KG1 (cell line): ENCODE measurements at regions not wholly inside any gene's neighbourhood (a gene's known extent, or its start where the extent isn't known, plus 50 kb on each side); places are given as distances from the start of the nearest gene placed in this dataset.
"Not testable (repeated sequence)": the region's sequence is repeated elsewhere in the genome, so short reads cannot be mapped to it uniquely, and the experiment has no call there.

Experiments used
- DNase-seq: peaks from one replicate; lab custom pipeline; 2025; lab: John Stamatoyannopoulos, UW

DNA sequence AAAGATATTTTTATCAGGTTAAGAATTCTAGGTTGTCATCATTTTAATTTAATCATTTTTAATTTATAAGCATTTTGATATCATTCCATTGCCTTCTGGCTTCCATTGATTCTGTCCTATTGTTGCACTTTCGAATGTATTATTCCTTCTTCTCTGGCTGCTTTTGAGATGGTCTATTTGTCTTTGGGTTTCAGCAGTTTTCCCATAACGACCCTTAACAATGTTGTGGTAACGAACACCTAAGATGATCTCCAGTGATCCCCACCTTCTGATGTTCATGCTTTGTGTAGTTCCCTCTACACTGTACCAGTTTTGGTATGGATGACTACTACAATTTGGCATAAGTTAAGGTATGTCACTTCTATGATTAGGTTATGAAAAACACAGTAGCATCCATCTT is 59.9 kb downstream of the MINAR1 start:
- no peak for DNase-seq

GRCh38 chr15:79494384-79494909 is 62.3 kb downstream of the MINAR1 start:
- DNase-seq: no peak

GRCh38 chr15:79494963-79495755 is 63.0 kb downstream of the MINAR1 start:
- DNase-seq: no peak

DNA sequence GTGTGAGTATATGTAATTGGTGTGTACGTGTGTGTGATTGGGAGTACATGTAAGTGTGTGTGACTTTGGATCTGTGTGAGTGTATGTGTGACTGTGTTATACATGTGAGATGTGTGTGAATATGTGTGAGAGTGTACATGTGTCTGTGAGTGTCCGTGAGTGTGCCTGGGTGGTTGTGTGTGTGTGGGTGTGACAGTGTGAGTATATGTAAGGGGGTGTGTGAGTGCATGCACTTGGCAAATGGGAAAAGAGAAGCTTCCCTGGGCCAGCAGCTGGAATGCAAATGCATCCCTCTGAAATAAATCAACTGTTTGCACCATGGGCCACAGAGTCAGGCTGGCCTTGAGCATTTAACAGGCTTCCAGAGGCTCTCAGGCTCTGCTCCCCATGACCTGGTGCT is 63.6 kb downstream of the MINAR1 start:
- no peak for DNase-seq

DNA sequence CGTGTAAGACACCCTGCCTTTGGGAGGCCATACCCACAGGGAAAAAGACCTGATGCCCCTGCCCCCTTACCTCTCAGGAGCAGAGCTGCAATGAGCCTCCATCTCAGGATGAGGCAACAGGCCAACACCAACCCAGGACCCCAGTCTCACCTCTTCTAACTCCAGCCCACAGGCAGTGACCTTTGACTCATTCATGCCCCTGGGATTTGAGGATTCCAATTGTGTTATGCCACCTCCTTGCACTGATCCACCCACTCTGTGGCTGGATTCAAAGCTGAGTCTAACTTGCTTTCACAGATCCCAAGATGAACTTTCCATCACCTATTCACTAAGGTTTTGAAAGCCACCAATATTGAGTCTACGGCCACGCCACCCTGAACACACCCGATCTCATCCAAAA is 64.7 kb downstream of the MINAR1 start:
- no peak for DNase-seq

DNA sequence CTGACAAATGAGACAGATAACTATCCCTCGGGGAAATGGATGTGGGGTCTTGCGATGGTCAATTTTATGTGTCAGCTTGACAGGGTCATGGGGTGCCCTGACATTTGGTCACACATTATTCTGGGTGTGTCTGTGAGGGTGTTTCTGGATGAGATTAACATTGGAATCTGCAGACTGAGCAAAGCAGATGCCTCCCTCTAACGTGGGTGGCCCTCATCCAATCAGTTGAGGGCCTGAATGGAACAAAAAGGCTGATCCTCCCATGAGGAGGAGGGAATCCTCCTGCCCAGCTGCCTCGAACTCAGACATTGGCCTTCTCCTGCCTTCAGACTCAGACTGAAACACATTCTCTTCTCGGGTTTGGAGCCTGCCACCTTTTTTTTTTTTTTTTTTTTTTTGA is 69.0 kb downstream of the MINAR1 start:
- DNase-seq: no peak

GRCh38 chr15:79505956-79506355 is 73.8 kb downstream of the MINAR1 start:
- no peak for DNase-seq

DNA sequence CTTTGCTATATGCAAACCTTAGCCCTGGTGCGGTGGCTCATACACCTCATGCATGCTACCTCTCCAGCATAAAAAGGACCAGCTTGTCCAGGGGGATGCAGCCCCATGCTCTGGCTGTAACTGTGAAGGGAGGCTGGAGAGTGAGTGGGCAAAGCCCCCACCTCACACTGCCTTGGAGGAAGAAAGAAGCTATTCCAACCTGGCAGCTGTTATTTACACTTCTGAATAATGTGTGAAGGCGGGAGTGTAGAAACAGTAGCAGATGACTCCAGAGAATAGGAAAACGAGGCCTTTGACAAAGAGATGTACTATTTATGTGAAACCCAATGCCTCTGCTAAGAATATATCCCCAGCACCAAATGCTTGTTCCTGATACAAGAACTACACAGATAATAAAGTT is 80.7 kb downstream of the MINAR1 start:
- DNase-seq: not testable (repeated sequence)

- DNase-seq: no peak
Measured at GRCh38 chr15:79513417-79513816, 81.3 kb downstream of the MINAR1 start.

GRCh38 chr15:79513940-79514339 is 81.8 kb downstream of the MINAR1 start:
- DNase-seq: no peak

DNA sequence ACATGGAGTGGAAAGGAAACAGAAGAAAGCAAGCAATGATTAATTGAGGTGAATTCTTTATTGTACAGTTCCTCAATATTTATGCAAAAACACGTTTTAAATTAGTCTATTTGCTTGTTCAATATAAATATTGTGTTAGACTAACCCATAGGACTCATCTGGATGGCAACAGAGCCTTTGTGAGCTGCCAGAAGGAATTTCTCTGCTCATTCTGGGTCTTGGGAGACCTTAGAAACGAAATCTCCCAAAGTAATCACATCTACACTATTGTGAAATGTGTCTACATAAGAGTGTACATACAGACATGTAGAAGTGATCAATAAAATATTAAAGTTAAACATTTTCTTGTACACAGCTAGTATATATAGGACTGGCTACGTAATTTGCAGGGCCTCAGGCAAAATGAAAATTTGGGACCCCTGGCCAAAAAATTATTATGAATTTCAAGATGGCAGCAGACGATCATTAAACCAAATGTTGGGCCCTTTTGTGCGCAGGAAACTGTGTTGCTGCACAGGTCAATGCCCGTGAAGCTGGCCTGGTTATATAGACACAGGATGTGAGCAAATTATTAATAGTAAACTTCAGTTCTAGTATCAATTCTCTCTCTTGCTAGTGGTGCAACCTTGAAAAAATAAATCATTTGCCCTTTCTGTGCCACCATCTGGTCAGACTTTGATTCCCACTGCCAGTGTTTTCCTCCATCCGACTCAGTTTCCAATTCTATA is 83.3 kb downstream of the MINAR1 start:
- no peak for DNase-seq

- DNase-seq: no peak
Measured at GRCh38 chr15:79516155-79516554, 84.0 kb downstream of the MINAR1 start.

DNA sequence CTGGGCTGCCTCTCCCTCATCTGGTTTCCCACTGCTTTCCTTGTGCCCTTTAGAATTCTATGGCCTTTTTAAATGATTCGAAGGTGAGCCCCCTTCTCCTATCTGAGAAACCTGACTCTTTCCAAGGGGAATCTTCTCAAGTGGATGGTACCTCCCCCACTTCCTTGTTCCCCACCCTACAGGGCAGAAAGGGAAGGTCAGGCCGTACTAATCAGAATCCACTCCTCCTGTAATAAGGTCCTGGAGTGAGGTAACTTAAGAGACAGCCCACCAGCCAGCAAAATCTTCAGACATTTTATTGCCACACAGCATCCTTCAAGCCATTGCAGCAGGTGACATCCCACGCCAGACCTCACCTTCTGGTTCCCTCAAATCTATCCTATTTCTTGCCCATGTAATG is 84.5 kb downstream of the MINAR1 start:
- DNase-seq: no peak

GRCh38 chr15:79519628-79520027 is 87.5 kb downstream of the MINAR1 start:
- DNase-seq: no peak

DNA sequence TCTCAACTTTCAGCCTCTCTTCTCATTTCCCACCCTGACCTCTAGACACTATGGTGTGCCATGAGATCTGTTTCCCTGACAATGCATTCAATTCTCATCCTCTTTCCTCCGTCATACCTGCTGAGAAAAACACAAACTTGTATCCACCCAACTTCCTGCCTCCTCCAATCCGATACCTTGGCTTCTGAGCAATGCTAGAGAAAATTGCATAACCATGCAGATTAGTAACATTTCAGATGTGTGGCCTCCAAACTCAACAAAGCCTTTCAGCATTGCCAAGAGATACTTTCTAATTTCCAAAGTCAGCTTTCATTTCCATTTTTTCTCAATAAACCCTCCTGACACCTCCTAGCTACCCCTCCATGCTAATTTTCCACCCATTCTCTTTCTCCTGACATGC is 88.5 kb downstream of the MINAR1 start:
- no peak for DNase-seq

GRCh38 chr15:79522656-79523055 is 90.5 kb downstream of the MINAR1 start:
- no peak for DNase-seq

DNA sequence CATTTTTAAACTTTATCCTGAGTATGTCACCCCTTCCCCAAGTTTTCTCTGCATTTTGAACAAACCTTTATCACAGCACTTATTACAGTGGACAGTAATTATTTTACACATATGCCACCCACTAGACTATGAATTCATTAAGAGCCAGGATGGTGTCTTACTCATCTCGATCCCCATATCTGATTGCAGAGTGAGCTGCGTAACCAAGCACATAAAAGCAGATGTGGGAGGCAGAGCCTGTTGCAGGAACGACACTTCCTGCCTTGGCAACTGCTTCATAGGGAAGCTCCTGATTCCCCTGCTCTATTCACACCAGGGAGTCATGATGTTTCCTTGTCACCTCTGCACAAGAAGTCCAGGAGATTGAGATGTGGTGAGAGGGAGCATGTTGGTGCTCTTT is 91.1 kb downstream of the MINAR1 start:
- no peak for DNase-seq

- no peak for DNase-seq
Measured at GRCh38 chr15:79524531-79524930, 92.4 kb downstream of the MINAR1 start.

DNA sequence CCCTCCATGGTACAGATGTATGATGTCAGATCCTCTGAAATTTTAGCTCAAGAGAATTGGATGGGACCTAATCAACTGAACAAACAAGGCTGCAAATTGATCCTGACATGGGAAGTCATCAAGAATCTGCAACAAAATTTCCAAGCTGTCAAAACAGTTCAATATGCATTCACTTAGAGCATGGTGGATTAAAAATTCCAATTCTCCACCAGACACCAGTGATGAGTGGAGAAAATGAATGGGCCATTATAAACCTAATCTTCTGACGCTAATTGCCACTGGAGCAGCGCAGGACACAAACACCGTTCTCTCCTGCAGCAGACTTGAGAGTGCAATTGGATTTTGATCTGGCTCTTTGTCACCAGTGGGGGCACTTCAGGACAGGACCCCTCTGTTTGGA is 94.2 kb downstream of the MINAR1 start:
- no peak for DNase-seq

DNA sequence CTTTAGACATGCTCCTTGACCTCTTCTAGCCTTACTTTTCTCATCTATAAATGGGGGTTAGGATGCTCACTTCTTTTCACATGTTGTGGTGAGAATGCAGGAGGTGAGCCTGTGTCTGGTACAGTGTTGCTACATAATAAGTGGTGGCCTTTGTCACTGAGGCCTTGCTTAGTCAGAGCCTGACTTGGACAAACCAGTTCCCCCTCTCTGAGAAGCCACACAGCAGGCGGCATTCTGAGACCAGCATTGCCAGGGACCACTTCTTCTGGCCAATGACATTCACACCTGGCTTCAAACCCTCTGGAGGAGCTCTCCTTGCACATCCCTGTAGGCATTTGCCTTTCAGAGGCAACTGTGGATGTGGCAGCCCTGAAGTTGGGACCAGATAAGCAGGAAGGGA is 95.7 kb downstream of the MINAR1 start:
- no peak for DNase-seq

- no peak for DNase-seq
Measured at GRCh38 chr15:79529157-79529785, 97.1 kb downstream of the MINAR1 start.

DNA sequence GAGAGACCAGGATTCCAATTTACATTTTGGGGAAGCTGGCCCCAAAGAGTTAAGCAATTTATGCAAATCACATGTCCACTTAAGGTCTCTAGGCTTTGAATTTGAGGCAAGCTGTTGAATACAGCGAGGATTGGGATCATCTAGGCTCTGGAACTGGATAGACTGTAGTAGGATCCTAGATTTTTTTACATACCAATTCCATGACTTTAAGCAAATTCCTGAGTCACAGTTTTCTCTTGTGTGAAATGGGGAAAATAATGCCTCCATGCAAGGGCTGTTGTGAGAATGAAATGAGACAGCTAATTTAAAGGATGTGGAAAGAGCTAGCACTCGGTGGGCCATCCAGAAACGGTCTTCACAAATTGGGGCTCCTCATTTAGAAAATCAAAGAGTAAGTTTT is 103.4 kb downstream of the MINAR1 start:
- DNase-seq: no peak

GRCh38 chr15:79538527-79538926 is 106.4 kb downstream of the MINAR1 start:
- no peak for DNase-seq
